CD8-positive, alpha-beta memory T cell (primary cell): ENCODE measurements at regions not wholly inside any gene's neighbourhood (a gene's known extent, or its start where the extent isn't known, plus 50 kb on each side); places are given as distances from the start of the nearest gene placed in this dataset.

Source experiments
- CTCF ChIA-PET: fragments of 350-600 bp; sonication (Branson Sonifier 250); formaldehyde crosslinking; loops from one replicate; lab custom pipeline; 2021; ENCODE audit warnings: antibody characterized with exemption; lab: Charles Lee
- POLR2A ChIA-PET: fragments of 350-600 bp; sonication (Branson Sonifier 250); formaldehyde crosslinking; loops from one replicate; lab custom pipeline; 2021; ENCODE audit warnings: antibody characterized with exemption; lab: Charles Lee
- DNase-seq, 5 donors: peaks; one replicate each; pipeline versions ENCODE4 v3.0.0 to v3.0.0-alpha.2; 2020 to 2022; ENCODE audit warnings: mixed read lengths in 1 of 5
- H3K27ac ChIP-seq: one replicate; pipeline ENCODE4 v1.7.0; 2013; ENCODE audit warnings: low read depth, mild to moderate bottlenecking, low read length, moderate library complexity
- H3K27me3 ChIP-seq: 2 replicates; pipeline ENCODE4 v1.7.0; 2013; ENCODE audit warnings: low read length, mild to moderate bottlenecking; ENCODE audit not compliant: insufficient read depth, poor library complexity, severe bottlenecking
- H3K36me3 ChIP-seq: 2 replicates; pipeline ENCODE4 v1.7.0; 2013; ENCODE audit warnings: mild to moderate bottlenecking, low read length, moderate library complexity; ENCODE audit not compliant: insufficient read depth
- H3K4me1 ChIP-seq: 2 replicates; pipeline ENCODE4 v1.7.0; 2013; ENCODE audit warnings: mild to moderate bottlenecking, low read length, moderate library complexity; ENCODE audit not compliant: insufficient read depth
- H3K4me3 ChIP-seq: 2 replicates; pipeline ENCODE4 v1.7.0; 2013; ENCODE audit warnings: mild to moderate bottlenecking, low read length
- H3K9me3 ChIP-seq: 2 replicates; pipeline ENCODE4 v1.7.0; 2013; ENCODE audit warnings: mild to moderate bottlenecking, low read length
- H3K27ac Mint-ChIP-seq, 8 donors: one replicate each; pipeline ENCODE4 v1.8.0; 2020 to 2021; ENCODE audit warnings: mixed read lengths in 8 of 8, mild to moderate bottlenecking in 6 of 8, inconsistent platforms in 3 of 8, moderate library complexity in 3 of 8
- H3K27me3 Mint-ChIP-seq, 2 donors: one replicate each; pipeline ENCODE4 v1.8.0; 2020 to 2021; ENCODE audit warnings: mixed read lengths in 2 of 2, mild to moderate bottlenecking in 1 of 2, moderate library complexity in 1 of 2
- H3K36me3 Mint-ChIP-seq, 3 donors: one replicate each; pipeline ENCODE4 v1.8.0; 2020 to 2021; ENCODE audit warnings: mixed read lengths in 3 of 3, inconsistent platforms in 1 of 3, mild to moderate bottlenecking in 1 of 3
- H3K4me1 Mint-ChIP-seq, 3 donors: one replicate each; pipeline ENCODE4 v1.8.0; 2020 to 2021; ENCODE audit warnings: mixed read lengths in 3 of 3, inconsistent platforms in 1 of 3, mild to moderate bottlenecking in 1 of 3
- H3K4me3 Mint-ChIP-seq, 7 donors: one replicate each; pipeline ENCODE4 v1.8.0; 2020 to 2021; ENCODE audit warnings: mixed read lengths in 7 of 7, mild to moderate bottlenecking in 6 of 7, moderate library complexity in 4 of 7, inconsistent platforms in 2 of 7
- H3K9me3 Mint-ChIP-seq, 5 donors: one replicate each; pipeline ENCODE4 v1.8.0; 2020 to 2022; ENCODE audit warnings: mixed read lengths in 5 of 5, mild to moderate bottlenecking in 3 of 5, moderate library complexity in 2 of 5, inconsistent platforms in 1 of 5

GRCh38 chr16:73869126-73869525 lies 427.5 kb upstream of the PSMD7 start:
- POLR2A ChIA-PET = no interaction called here
- no peak for DNase-seq
- Mint-ChIP-seq H3K9me3 (peaks cover 0 to 3% (median 0%) of the 10 kb centered on the region in 5 donors), H3K27me3 (peaks cover 0 to 2% of the 10 kb centered on the region in 2 donors), H3K4me1 (no peaks in the 10 kb centered on the region), H3K27ac (no peak overlapping the region), H3K36me3 (no peaks in the 10 kb centered on the region), H3K4me3 (no peak overlapping the region)
- H3K27ac ChIP-seq = no peak overlapping the region
- no peak overlapping the region for H3K4me3 ChIP-seq
- CTCF ChIA-PET = no interaction called here
- H3K4me1 ChIP-seq = no peaks in the 10 kb centered on the region
- no peaks in the 10 kb centered on the region for H3K9me3 ChIP-seq
- H3K27me3 ChIP-seq = no peaks in the 10 kb centered on the region
- H3K36me3 ChIP-seq = no peaks in the 10 kb centered on the region

DNA sequence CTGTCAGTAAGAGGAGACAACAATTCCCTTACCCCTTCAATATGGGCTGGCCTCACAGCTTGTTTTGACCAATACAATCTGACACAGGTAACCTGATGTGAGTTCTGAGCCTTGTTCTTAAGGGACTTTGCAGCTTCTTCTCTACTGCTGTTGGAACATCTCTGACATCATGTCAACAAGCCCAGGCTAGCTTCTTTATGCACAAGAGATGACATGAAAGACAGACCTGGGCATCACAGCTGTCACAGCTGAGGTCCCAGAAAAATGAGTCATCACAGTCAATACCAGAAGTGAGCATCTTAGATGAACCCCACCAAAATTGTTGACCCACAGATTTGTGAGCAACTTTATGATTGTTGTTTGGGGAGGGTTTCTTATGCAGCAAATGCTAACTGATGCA lies 431.7 kb upstream of the PSMD7 start:
- Mint-ChIP-seq H3K4me1 (no peaks in the 10 kb centered on the region), H3K36me3 (no peaks in the 10 kb centered on the region), H3K27me3 (peaks cover 0 to 3% of the 10 kb centered on the region in 2 donors), H3K27ac (no peak overlapping the region), H3K4me3 (no peak overlapping the region), H3K9me3 (peaks cover 0 to 5% (median 3%) of the 10 kb centered on the region in 5 donors)
- Histone ChIP-seq H3K9me3 (no peaks in the 10 kb centered on the region), H3K27me3 (no peaks in the 10 kb centered on the region), H3K27ac (no peak overlapping the region), H3K4me3 (no peak overlapping the region), H3K4me1 (no peaks in the 10 kb centered on the region), H3K36me3 (no peaks in the 10 kb centered on the region)
- no peak for DNase-seq
- ChIA-PET CTCF (no interaction called here), POLR2A (no interaction called here)

- ChIA-PET POLR2A (no interaction called here), CTCF (no interaction called here)
- H3K27ac ChIP-seq = no peak overlapping the region
- no peaks in the 10 kb centered on the region for H3K36me3 ChIP-seq
- no peak overlapping the region for H3K27ac Mint-ChIP-seq
- peaks cover 0 to 6% (median 4%) of the 10 kb centered on the region in 5 donors for H3K9me3 Mint-ChIP-seq
- H3K9me3 ChIP-seq = no peaks in the 10 kb centered on the region
- DNase-seq = no peak
- H3K4me3 Mint-ChIP-seq = no peak overlapping the region
- no peaks in the 10 kb centered on the region for H3K36me3 Mint-ChIP-seq
- H3K4me1 ChIP-seq = no peaks in the 10 kb centered on the region
- H3K27me3 ChIP-seq = no peaks in the 10 kb centered on the region
- peaks cover 0 to 6% of the 10 kb centered on the region in 2 donors for H3K27me3 Mint-ChIP-seq
- H3K4me3 ChIP-seq = no peak overlapping the region
- no peaks in the 10 kb centered on the region for H3K4me1 Mint-ChIP-seq
Measured at GRCh38 chr16:73858326-73858725, 438.3 kb upstream of the PSMD7 start.

- Mint-ChIP-seq H3K9me3 (peaks cover 0 to 8% (median 2%) of the 10 kb centered on the region in 5 donors), H3K4me3 (no peak overlapping the region), H3K4me1 (no peaks in the 10 kb centered on the region), H3K36me3 (no peaks in the 10 kb centered on the region), H3K27ac (no peak overlapping the region), H3K27me3 (peaks cover 0 to 7% of the 10 kb centered on the region in 2 donors)
- no peak for DNase-seq
- CTCF ChIA-PET = no interaction called here
- Histone ChIP-seq H3K4me1 (no peaks in the 10 kb centered on the region), H3K27ac (no peak overlapping the region), H3K4me3 (no peak overlapping the region), H3K9me3 (no peaks in the 10 kb centered on the region), H3K27me3 (no peaks in the 10 kb centered on the region), H3K36me3 (no peaks in the 10 kb centered on the region)
- POLR2A ChIA-PET = no interaction called here
Measured at GRCh38 chr16:73853968-73854367, 442.6 kb upstream of the PSMD7 start.

DNA sequence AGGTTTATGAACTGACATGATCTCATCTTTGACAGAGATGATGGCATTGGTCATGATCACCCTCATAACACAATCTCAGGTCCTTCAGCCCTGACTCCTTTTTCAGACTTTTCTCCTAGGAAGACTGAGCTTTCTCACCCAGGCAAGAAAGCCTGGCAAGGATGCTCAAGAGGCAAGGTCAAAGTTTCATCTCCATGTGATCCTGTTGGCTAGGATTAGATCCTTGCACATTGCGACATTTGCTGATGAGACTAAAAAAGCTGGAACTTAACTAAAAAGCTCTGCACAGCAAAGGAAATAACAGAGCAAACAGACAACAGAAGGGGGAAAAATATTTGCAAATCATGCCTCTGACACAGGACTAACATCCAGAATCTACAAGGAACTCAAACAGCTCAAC lies 444.1 kb upstream of the PSMD7 start:
- no peak overlapping the region for H3K4me3 ChIP-seq
- POLR2A ChIA-PET = no interaction called here
- H3K27me3 Mint-ChIP-seq = peaks cover 0 to 5% of the 10 kb centered on the region in 2 donors
- H3K27me3 ChIP-seq = no peaks in the 10 kb centered on the region
- no peaks in the 10 kb centered on the region for H3K36me3 Mint-ChIP-seq
- no peak for DNase-seq
- no peaks in the 10 kb centered on the region for H3K4me1 Mint-ChIP-seq
- H3K27ac Mint-ChIP-seq = no peak overlapping the region
- H3K4me3 Mint-ChIP-seq = no peak overlapping the region
- no peaks in the 10 kb centered on the region for H3K36me3 ChIP-seq
- H3K4me1 ChIP-seq = no peaks in the 10 kb centered on the region
- CTCF ChIA-PET = no interaction called here
- H3K9me3 Mint-ChIP-seq = peaks cover 0 to 8% (median 2%) of the 10 kb centered on the region in 5 donors
- H3K27ac ChIP-seq = no peak overlapping the region
- no peaks in the 10 kb centered on the region for H3K9me3 ChIP-seq

DNA sequence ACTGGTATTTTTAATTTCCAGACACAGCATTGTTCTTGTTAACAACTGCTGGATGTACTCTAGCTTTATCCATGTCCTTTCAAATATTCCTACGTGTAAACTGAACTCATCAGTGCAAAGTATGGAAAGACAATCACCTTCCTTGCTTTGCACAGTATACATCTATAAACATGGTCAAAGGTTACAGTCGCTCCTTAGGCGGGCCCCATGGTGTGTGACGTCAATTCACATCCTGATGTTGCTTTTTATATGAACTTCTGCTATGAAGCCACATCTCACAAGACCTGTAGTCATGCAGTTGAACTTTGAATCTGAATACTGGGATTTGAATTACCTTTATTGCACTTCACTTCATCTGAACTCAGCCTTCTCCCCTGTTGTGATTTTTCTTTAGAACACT lies 447.6 kb upstream of the PSMD7 start:
- H3K27me3 ChIP-seq = no peaks in the 10 kb centered on the region
- Mint-ChIP-seq H3K9me3 (peaks cover 0 to 6% (median 3%) of the 10 kb centered on the region in 5 donors), H3K27ac (no peak overlapping the region), H3K36me3 (no peaks in the 10 kb centered on the region), H3K4me1 (no peaks in the 10 kb centered on the region), H3K27me3 (peaks cover 0 to 4% of the 10 kb centered on the region in 2 donors), H3K4me3 (no peak overlapping the region)
- no peaks in the 10 kb centered on the region for H3K4me1 ChIP-seq
- no peak overlapping the region for H3K4me3 ChIP-seq
- DNase-seq = no peak
- ChIA-PET CTCF (no interaction called here), POLR2A (no interaction called here)
- no peak overlapping the region for H3K27ac ChIP-seq
- no peaks in the 10 kb centered on the region for H3K9me3 ChIP-seq
- H3K36me3 ChIP-seq = no peaks in the 10 kb centered on the region

DNA sequence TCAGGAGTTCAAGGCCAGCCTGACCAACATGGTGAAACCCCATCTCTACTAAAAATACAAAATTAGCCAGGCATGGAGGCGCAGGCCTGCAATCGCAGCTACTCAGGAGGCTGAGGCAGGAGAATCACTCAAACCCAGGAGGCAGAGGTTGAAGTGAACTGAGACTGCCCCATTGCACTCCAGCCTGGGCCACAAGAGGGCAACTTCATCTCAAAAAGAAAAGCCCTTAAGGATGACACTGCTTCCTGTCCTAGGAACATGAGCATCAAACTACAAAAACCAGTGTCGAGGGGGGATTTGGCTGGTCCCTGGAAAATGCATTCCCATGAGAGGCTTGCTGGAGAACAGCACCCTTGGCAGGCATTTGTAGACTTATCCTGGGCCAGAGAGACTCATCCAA lies 449.5 kb upstream of the PSMD7 start:
- no peaks in the 10 kb centered on the region for H3K9me3 ChIP-seq
- no peaks in the 10 kb centered on the region for H3K4me1 ChIP-seq
- no peaks in the 10 kb centered on the region for H3K36me3 Mint-ChIP-seq
- H3K9me3 Mint-ChIP-seq = peaks cover 0 to 8% (median 2%) of the 10 kb centered on the region in 5 donors
- H3K27ac ChIP-seq = no peak overlapping the region
- no peaks in the 10 kb centered on the region for H3K27me3 ChIP-seq
- no peaks in the 10 kb centered on the region for H3K36me3 ChIP-seq
- no peak overlapping the region for H3K4me3 ChIP-seq
- H3K27me3 Mint-ChIP-seq = peaks cover 0 to 4% of the 10 kb centered on the region in 2 donors
- CTCF ChIA-PET = no interaction called here
- POLR2A ChIA-PET = no interaction called here
- H3K27ac Mint-ChIP-seq = no peak overlapping the region
- H3K4me1 Mint-ChIP-seq = no peaks in the 10 kb centered on the region
- no peak overlapping the region for H3K4me3 Mint-ChIP-seq
- DNase-seq = no peak

- Histone ChIP-seq H3K27me3 (no peaks in the 10 kb centered on the region), H3K4me1 (no peaks in the 10 kb centered on the region), H3K27ac (no peak overlapping the region), H3K36me3 (no peaks in the 10 kb centered on the region), H3K4me3 (no peak overlapping the region), H3K9me3 (no peaks in the 10 kb centered on the region)
- DNase-seq = no peak
- Mint-ChIP-seq H3K27me3 (peaks cover 0 to 4% of the 10 kb centered on the region in 2 donors), H3K36me3 (no peaks in the 10 kb centered on the region), H3K4me1 (no peaks in the 10 kb centered on the region), H3K9me3 (peaks cover 0 to 8% (median 2%) of the 10 kb centered on the region in 5 donors), H3K27ac (no peak overlapping the region), H3K4me3 (no peak overlapping the region)
- CTCF ChIA-PET = no interaction called here
- POLR2A ChIA-PET = no interaction called here
Measured at GRCh38 chr16:73846356-73846755, 450.3 kb upstream of the PSMD7 start.

GRCh38 chr16:73846007-73846330 lies 450.6 kb upstream of the PSMD7 start:
- Mint-ChIP-seq H3K27ac (no peak overlapping the region), H3K9me3 (peaks cover 0 to 8% (median 2%) of the 10 kb centered on the region in 5 donors), H3K27me3 (peaks cover 0 to 4% of the 10 kb centered on the region in 2 donors), H3K4me3 (no peak overlapping the region), H3K36me3 (no peaks in the 10 kb centered on the region), H3K4me1 (no peaks in the 10 kb centered on the region)
- Histone ChIP-seq H3K9me3 (no peaks in the 10 kb centered on the region), H3K4me1 (no peaks in the 10 kb centered on the region), H3K27ac (no peak overlapping the region), H3K4me3 (no peak overlapping the region), H3K27me3 (no peaks in the 10 kb centered on the region), H3K36me3 (no peaks in the 10 kb centered on the region)
- CTCF ChIA-PET = no interaction called here
- DNase-seq = no peak
- POLR2A ChIA-PET = no interaction called here
